Smooth muscle cell (in vitro differentiated cells): ENCODE measurements at regions not wholly inside any gene's neighbourhood (a gene's known extent, or its start where the extent isn't known, plus 50 kb on each side); places are given as distances from the start of the nearest gene placed in this dataset.

Source experiments
- DNase-seq: peaks from one replicate; lab custom pipeline; 2025; ENCODE audit not compliant: unreplicated experiment; lab: John Stamatoyannopoulos, UW
- H2AFZ ChIP-seq: fragments of 200-600 bp; sonication (generic); 2 replicates; pipeline ENCODE4 v1.6.0; 2016; ENCODE audit warnings: antibody characterized with exemption, low read depth, mild to moderate bottlenecking
- H3F3A ChIP-seq: fragments of 200-600 bp; sonication (generic); 2 replicates; pipeline ENCODE4 v1.6.0; 2017; ENCODE audit warnings: antibody characterized with exemption, low read depth
- H3K27ac ChIP-seq: fragments of 200-600 bp; sonication (generic); 2 replicates; pipeline ENCODE4 v1.5.1; 2016; ENCODE audit warnings: low read depth, mild to moderate bottlenecking
- H3K27me3 ChIP-seq: fragments of 200-600 bp; sonication (generic); 2 replicates; pipeline ENCODE4 v1.6.1; 2016; ENCODE audit warnings: low read depth, mild to moderate bottlenecking
- H3K36me3 ChIP-seq: fragments of 200-600 bp; sonication (generic); 2 replicates; pipeline ENCODE4 v1.5.1; 2016; ENCODE audit warnings: low read depth
- H3K4me1 ChIP-seq: fragments of 200-600 bp; sonication (generic); 2 replicates; pipeline ENCODE4 v1.5.1; 2016; ENCODE audit warnings: low read depth
- H3K4me2 ChIP-seq: fragments of 200-600 bp; sonication (generic); 2 replicates; pipeline ENCODE4 v1.6.0; 2016; ENCODE audit warnings: mild to moderate bottlenecking
- H3K4me3 ChIP-seq: fragments of 200-600 bp; sonication (generic); 2 replicates; pipeline ENCODE4 v1.5.1; 2016; ENCODE audit warnings: mild to moderate bottlenecking
- H3K79me2 ChIP-seq: fragments of 200-600 bp; sonication (generic); 2 replicates; pipeline ENCODE4 v1.6.0; 2016; ENCODE audit warnings: low read depth, mild to moderate bottlenecking
- H3K9ac ChIP-seq: fragments of 200-600 bp; sonication (generic); 2 replicates; pipeline ENCODE4 v1.6.0; 2016; ENCODE audit warnings: low read depth
- H3K9me3 ChIP-seq: fragments of 200-600 bp; sonication (generic); replicated peaks from 2 replicates; pipeline ENCODE4 v1.5.1; 2016; ENCODE audit warnings: low read depth
- H4K20me1 ChIP-seq: fragments of 200-600 bp; sonication (generic); 2 replicates; pipeline ENCODE4 v1.6.0; 2016; ENCODE audit warnings: low read depth
- WGBS: methylation state at CpG from one replicate; pipeline ENCODE4 v1.1.7; 2016; ENCODE audit warnings: low lambda C conversion rate; 5-methylcytosine and 5-hydroxymethylcytosine counted together
- TF ChIP-seq, protein P1 (sequence below): fragments of 200-600 bp; sonication (generic); IDR thresholded peaks from 2 replicates; pipeline ENCODE4 v1.5.1; 2017; ENCODE audit warnings: borderline replicate concordance, mild to moderate bottlenecking, antibody characterized with exemption; ENCODE audit not compliant: insufficient read depth, poor library complexity, severe bottlenecking

DNA sequence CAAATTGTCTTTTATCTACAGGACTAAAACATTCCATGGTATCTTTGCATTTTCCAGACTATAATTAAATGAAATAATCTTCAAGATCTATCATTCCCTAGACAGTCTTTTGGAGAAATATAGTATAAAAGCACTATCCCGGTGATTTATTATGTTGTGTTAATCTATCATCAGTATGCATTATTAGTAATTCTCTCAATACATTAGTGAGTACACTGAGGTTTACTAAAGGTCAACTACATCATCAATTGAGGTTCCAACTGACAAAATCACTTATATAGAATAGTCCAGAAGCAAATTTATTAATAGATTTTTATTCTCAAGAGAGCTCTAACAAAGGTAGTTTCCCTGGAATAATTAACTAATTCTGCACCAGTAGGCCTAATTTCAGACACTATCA, 169.6 kb downstream of the KCNA4 start:
- H3K79me2 ChIP-seq, result no peaks in the 10 kb centered on the region
- no peaks in the 10 kb centered on the region for H3K36me3 ChIP-seq
- TF ChIP-seq, protein P1, sequence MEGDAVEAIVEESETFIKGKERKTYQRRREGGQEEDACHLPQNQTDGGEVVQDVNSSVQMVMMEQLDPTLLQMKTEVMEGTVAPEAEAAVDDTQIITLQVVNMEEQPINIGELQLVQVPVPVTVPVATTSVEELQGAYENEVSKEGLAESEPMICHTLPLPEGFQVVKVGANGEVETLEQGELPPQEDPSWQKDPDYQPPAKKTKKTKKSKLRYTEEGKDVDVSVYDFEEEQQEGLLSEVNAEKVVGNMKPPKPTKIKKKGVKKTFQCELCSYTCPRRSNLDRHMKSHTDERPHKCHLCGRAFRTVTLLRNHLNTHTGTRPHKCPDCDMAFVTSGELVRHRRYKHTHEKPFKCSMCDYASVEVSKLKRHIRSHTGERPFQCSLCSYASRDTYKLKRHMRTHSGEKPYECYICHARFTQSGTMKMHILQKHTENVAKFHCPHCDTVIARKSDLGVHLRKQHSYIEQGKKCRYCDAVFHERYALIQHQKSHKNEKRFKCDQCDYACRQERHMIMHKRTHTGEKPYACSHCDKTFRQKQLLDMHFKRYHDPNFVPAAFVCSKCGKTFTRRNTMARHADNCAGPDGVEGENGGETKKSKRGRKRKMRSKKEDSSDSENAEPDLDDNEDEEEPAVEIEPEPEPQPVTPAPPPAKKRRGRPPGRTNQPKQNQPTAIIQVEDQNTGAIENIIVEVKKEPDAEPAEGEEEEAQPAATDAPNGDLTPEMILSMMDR, result no peak

DNA sequence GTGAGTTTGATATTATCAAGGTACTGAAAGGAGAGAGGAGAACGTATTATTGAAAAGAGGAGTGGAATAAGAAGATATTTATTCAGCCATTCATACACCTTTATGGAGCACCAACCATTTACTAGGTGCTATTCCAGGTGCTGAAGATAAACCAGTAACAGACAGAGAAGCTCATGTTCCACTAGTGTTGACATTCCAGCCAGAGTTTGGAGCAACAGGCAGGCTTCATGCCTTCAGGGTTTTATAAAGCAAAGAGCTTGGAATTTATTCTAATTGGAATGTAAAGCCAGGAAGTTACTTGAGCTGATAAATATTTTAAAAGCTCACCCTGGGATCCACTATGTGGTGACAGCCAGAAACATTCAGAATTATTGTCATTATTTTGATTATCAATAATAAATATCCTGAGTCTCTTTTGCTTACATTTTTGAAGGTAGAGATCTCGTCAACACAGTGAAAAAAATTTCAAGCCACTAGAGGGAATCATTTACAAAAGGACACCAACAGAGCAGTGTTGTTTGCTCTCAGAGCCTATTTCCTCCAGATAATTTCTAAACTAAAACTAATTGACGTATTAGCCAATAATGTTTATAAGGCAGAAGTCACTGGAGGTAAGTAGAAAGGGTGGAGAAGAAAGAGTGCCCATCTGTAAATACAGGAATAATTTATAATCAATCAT, 172.0 kb downstream of the KCNA4 start:
- Histone ChIP-seq H3K4me1 (no peaks in the 10 kb centered on the region), H3K9me3 (no peaks in the 10 kb centered on the region), H3K27me3 (no peaks in the 10 kb centered on the region), H3K4me2 (no peak overlapping the region), H2AFZ (no peak overlapping the region), H3K27ac (no peak overlapping the region), H3K9ac (no peak overlapping the region), H4K20me1 (no peaks in the 10 kb centered on the region), H3K4me3 (no peak overlapping the region), H3F3A (no peaks in the 10 kb centered on the region), H3K36me3 (no peaks in the 10 kb centered on the region), H3K79me2 (no peaks in the 10 kb centered on the region)
- WGBS, result 60% methylated on average over 3 of the region's 3 CpGs
- DNase-seq, result no peak
- TF ChIP-seq, protein P1, result no peak

More for the DNA sequence above, 169.6 kb downstream of the KCNA4 start:
- Histone ChIP-seq H3K9ac (no peak overlapping the region), H3K4me3 (no peak overlapping the region), H2AFZ (no peak overlapping the region), H3K4me1 (no peaks in the 10 kb centered on the region), H3K4me2 (no peak overlapping the region), H3F3A (no peaks in the 10 kb centered on the region), H3K27me3 (no peaks in the 10 kb centered on the region), H4K20me1 (no peaks in the 10 kb centered on the region), H3K9me3 (no peaks in the 10 kb centered on the region), H3K27ac (no peak overlapping the region)
- 100% methylated on average over 1 of the region's 1 CpG for whole genome bisulfite sequencing
- no peak for DNase-seq

DNA sequence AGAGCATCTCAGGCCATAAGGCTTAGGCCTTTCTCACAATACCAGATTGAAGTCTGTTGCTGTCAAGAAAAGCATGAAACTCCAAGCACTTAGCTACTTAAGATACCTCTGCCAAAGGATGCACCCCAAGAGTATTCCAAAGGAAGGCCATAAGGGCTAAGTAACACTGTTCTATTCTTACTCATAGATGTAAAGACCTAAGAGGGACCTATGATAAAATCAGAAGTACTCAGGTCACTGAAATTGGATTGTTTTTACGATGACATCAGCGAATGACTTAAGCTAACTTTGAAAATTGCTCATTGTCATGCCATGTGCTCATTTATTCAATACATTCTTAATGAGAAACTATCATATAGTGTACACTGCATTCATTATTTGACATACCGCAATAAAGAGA, 172.8 kb downstream of the KCNA4 start:
- Histone ChIP-seq H3K79me2 (no peaks in the 10 kb centered on the region), H3F3A (no peaks in the 10 kb centered on the region), H3K36me3 (no peaks in the 10 kb centered on the region), H3K9ac (no peak overlapping the region), H3K4me2 (no peak overlapping the region), H2AFZ (no peak overlapping the region), H3K9me3 (no peaks in the 10 kb centered on the region), H3K4me1 (no peaks in the 10 kb centered on the region), H3K4me3 (no peak overlapping the region), H3K27me3 (no peaks in the 10 kb centered on the region), H4K20me1 (no peaks in the 10 kb centered on the region), H3K27ac (no peak overlapping the region)
- TF ChIP-seq, protein P1, result no peak
- WGBS, result 93% methylated on average over 3 of the region's 3 CpGs
- no peak for DNase-seq

DNA sequence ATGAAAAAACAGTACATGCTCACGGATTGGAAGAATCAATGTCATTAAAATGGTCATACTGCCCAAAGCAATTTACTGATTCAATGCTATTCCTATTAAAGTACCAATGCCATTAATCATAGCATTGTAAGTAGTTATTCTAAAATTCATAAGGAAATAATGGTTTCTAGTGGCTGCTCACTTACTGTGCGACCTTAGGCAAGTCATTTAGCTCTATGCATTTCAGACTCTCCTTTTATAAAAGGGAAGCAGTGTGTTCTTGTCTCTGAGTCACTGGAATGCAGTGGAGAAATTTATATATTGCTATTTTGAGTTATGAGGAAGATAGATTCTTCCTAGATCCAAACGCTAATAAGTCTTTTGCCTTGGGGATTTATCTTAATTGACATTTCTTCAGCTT, 174.8 kb downstream of the KCNA4 start:
- H3K9me3 ChIP-seq, result no peaks in the 10 kb centered on the region
- no peak for DNase-seq
- H3K27me3 ChIP-seq, result no peaks in the 10 kb centered on the region
- no peaks in the 10 kb centered on the region for H3K79me2 ChIP-seq
- no peak overlapping the region for H3K27ac ChIP-seq
- H3F3A ChIP-seq, result no peaks in the 10 kb centered on the region
- H3K4me2 ChIP-seq, result no peak overlapping the region
- TF ChIP-seq, protein P1, result no peak
- WGBS, result 84% methylated on average over 3 of the region's 3 CpGs
- no peak overlapping the region for H3K4me3 ChIP-seq
- no peak overlapping the region for H3K9ac ChIP-seq
- no peaks in the 10 kb centered on the region for H3K36me3 ChIP-seq
- H3K4me1 ChIP-seq, result no peaks in the 10 kb centered on the region
- no peaks in the 10 kb centered on the region for H4K20me1 ChIP-seq
- H2AFZ ChIP-seq, result no peak overlapping the region
